Anterior cingulate cortex (tissue), 58 donors: ENCODE measurements at regions not wholly inside any gene's neighbourhood (a gene's known extent, or its start where the extent isn't known, plus 50 kb on each side); places are given as distances from the start of the nearest gene placed in this dataset.
"Not testable (repeated sequence)": the region's sequence is repeated elsewhere in the genome, so short reads cannot be mapped to it uniquely, and the experiment has no call there.

Experiments used
- DNase-seq, 58 donors: peaks; one replicate each; lab custom pipeline; 2025; lab: John Stamatoyannopoulos, UW

DNA sequence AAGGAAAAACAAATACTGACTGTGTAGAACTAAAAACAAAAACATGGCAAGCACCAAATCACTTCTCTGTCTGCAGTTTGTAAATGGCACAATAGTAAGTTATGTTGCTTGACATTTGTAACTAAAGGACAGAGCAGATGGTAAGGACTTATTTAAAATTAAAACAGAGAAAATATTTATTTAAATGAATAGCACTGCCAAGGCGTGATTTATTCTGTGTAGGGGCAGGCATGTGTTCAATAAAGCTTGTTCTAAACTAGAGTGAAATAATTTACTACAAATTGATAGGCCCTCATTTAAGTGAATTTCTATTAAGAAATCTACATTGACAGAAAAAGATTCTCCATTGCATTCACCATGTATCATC, 231.5 kb downstream of the CYLC2 start:
- DNase-seq: no peak

DNA sequence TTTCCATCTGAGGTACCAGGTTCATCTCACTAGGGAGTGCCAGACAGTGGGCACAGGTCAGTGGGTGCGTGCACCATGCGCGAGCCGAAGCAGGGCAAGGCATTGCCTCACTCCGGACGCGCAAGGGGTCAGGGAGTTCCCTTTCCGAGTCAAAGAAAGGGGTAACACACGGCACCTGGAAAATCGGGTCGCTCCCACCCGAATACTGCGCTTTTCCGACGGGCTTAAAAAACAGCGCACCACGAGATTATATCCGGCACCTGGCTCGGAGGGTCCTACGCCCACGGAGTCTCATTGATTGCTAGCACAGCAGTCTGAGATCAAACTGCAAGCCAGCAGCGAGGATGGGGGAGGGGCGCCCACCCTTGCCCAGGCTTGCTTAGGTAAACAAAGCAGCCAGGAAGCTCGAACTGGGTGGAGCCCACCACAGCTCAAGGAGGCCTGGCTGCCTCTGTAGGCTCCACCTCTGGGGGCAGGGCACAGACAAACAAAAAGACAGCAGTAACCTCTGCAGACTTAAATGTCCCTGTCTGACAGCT, 242.5 kb downstream of the CYLC2 start:
- DNase-seq: not testable (repeated sequence)

DNA sequence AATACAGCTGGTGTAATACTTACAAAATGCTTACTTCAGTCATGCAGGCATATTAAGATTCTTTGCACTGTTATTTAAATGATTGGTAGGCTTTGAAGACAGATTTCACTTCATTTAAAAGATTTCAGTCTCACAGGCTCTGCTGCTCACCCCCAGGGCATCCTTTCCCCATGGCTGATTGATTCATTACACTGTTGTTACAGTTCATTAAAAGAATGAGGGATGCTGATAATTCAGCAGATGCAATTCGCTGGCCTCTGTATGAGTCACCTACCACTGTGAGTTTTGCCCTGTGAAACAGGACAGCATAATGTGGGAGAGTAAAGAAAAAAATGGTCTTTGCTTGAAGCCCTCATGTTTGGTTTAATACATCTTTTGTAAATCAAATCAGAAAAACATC, 246.9 kb downstream of the CYLC2 start:
- DNase-seq: no peak

GRCh38 chr9:103242486-103242885, 247.4 kb downstream of the CYLC2 start:
- DNase-seq: no peak

DNA sequence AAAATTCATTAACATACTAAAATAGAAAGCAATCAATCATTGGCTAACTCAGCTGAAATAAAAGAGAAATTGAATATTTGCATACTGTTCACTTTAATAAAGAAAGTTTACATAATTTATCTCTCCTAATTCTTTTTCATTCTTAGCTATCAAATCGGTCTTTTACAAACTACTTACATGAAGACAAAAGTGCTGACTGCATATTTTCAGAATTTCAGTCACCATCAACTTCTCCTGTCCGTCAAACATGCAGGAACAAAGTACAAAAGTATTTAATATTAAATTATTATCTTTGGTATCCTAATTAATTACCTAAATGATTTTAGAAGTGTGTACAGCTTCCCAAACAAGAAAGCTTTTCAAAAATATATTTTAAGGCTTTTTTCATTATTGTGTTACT, 248.4 kb downstream of the CYLC2 start:
- DNase-seq: no peak

GRCh38 chr9:103245369-103245768, 250.2 kb downstream of the CYLC2 start:
- DNase-seq: no peak

- no peak for DNase-seq
Measured at GRCh38 chr9:103261951-103262350, 266.8 kb downstream of the CYLC2 start.

DNA sequence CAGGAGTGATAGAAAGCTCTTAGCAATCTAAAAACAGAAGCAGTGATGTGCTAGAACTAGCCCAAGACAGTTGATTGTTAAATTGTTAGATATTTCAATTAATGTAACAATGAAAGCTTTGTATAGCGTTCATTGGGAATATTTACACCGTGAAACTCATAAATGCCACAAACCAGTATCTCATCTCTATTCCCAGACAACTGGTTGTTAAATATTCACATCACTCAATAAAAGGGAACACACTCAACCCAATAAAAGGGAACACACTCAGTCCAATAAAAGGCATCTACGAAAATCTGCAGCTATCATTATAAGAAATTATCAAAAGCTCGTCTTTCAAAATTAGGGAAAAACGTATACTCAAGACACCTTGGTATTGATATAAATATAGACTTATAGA, 270.9 kb downstream of the CYLC2 start:
- no peak for DNase-seq

DNA sequence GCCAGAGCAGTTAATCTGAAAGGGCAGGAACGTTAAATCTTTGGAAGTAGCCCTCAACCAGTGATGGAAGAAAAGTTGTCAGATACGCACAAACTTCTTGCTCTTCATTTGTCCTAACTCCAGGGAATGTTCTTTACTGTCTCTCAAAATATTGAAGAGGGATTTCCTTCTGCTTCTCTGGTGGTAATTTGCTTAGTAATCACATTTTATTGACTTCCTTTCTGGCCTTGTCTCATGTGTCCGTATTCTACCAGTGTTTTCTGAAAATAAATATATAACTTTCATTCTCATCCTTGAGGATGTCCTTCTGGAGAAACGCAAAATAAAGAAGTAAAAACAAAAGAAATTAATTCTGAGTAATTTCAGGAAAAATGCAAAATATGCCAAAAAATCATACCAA, 282.1 kb downstream of the CYLC2 start:
- DNase-seq: no peak

DNA sequence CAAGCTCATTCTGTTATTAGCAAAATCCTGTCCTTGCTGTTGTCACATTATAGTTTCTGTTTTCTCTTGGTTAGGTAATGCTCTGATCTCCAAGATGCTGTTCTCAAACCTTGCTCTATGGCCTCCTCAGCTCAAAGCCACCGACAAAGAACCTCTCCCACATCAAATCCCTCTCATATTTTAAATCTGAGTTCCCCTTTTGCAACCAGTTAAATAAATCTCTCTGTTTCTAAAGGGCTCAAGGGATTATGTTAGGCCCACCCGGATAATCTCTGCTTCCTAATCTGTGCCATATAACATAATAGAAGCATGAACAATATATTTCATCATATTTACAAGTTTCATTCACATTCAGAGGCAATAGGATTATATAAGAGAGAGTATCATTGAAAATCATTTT, 286.0 kb downstream of the CYLC2 start:
- DNase-seq: no peak

DNA sequence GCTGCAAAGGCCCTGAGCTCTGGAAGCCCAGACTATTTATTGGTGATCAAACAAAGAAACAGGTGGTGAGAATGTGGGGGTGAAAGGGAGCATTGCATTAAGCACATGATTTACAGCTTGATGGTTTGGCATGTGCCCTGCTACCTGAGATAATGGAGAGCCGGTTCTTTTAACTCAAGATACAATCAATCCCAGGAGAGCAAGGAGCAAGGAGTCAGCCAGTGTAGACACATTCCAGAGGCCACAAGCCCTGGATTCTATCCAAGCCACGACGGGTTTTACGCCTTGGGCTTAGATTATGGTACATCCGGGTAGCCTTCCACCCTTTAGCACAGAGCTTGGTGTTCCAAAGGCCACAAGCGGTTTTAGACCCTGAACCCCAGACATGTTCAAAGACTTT, 292.2 kb downstream of the CYLC2 start:
- no peak for DNase-seq

GRCh38 chr9:103296189-103296588, 301.1 kb downstream of the CYLC2 start:
- DNase-seq: no peak

- no peak for DNase-seq
Measured at GRCh38 chr9:103301051-103301450, 305.9 kb downstream of the CYLC2 start.

DNA sequence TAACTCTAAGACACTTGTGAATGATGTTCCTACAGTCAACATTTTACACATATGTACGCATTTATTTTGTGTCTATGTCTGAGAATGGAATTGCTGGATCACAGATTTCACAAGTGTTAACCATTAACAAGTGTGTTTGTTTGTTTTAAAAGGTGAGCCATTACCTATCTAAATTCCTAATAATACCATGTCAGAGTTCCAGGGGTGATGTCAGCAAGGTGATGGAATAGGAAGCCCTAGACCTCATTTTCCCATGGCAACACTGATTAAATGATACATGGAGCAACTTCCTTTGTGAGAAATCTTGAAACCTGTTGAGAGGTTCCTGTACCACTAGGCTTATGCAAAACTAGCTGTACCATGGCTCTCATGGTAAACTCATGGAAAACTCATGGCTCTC, 309.7 kb downstream of the CYLC2 start:
- no peak for DNase-seq

DNA sequence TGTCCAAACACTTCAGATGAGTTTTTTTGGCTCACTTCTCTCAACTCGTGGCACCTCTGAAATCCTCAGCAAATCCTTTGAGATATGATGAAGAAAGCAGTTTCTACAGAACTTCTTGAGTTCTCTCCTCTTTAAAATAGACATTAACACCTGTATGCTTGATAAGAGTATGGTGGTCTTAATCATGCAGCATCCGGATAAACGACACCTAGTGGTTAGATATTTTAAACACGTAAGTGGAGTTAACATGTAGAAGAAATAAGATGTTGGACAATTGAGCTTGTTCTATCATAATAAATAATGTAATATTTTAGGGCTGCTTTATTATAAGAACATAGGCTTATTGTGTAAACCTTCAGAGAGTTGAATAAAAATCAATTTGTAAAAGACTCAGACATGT, 324.8 kb downstream of the CYLC2 start:
- no peak for DNase-seq

DNA sequence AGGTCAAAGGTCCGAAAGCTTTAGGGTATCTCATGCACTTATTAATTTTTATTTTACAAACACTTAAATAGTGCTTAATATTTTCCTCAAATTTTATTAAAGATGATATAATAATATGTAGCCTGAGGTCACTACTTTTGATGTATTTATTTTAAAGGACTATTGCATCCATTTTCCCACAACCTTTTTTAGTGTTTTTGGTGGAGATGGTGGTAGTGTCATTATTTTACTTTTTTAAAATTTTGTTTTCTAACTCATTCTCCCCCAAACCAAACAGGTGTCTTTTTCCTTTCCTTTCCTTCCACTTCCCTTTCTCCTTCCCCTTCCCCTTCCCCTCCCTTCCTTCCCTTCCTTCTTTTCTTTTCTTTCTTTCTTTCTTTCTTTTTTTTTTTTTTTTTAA, 328.6 kb downstream of the CYLC2 start:
- DNase-seq: no peak

- no peak for DNase-seq
Measured at GRCh38 chr9:103335461-103335860, 340.3 kb downstream of the CYLC2 start.

- DNase-seq: no peak
Measured at GRCh38 chr9:103355000-103355399, 359.9 kb downstream of the CYLC2 start.

DNA sequence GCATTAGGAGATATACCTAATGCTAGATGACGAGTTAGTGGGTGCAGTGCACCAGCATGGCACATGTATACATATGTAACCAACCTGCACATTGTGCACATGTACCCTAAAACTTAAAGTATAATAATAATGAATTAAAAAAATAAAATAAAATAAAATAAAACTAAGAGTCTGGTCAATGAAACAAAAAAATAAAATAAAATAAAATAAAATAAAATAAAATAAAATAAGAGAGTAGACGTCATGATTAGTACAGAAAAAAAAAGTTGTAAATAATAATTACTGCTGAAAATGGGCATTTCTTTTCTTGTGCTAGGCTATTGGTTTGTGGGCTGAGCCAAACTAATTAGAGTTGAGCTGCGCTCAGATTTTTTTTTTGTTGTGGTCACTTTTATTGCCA, 362.8 kb downstream of the CYLC2 start:
- DNase-seq: not testable (repeated sequence)

GRCh38 chr9:103361906-103362305, 366.8 kb downstream of the CYLC2 start:
- DNase-seq: no peak

GRCh38 chr9:103362986-103363385, 367.9 kb downstream of the CYLC2 start:
- DNase-seq: no peak

- DNase-seq: no peak
Measured at GRCh38 chr9:103364753-103365152, 369.6 kb downstream of the CYLC2 start.

DNA sequence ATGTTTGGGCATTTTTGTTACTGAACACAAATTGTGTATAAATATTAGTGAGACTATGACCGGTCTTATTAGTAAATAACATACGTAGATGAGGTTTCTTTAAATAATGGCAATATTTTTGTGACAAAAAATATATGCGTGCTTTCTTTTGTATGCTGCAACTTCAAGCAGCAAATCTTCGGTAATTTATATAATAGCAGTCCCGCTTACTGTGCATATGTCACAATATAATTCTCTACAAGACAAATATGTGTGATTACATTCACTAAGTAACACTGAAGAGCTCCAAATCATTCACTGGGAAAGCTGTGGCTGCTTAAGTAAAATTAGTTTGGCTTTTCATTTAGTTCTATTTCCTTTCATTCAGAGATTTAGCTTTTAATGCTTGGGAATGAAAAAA, 376.0 kb downstream of the CYLC2 start:
- no peak for DNase-seq

DNA sequence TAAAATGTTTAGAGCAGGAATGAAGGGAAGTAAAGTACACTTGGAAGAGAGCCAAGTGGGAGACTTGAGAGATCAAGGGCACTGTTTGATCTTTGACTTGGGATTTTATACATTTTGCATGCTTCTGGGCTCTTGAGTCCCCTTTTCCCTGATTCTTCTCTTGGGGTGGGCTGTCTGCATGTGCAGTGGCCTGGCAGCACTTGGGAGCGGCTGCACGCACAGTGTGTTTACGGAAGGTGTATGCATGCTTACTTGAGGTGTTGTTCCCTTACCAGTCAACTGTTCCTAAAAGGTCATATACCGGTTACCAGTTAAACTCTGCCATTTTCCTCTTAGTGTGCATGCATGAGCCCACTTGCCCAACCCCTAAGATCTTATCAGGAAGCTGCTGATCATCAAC, 377.7 kb downstream of the CYLC2 start:
- DNase-seq: no peak
